HG03354 (cell line): ENCODE measurements at regions not wholly inside any gene's neighbourhood (a gene's known extent, or its start where the extent isn't known, plus 50 kb on each side); places are given as distances from the start of the nearest gene placed in this dataset.
"Not testable (repeated sequence)": the region's sequence is repeated elsewhere in the genome, so short reads cannot be mapped to it uniquely, and the experiment has no call there.

ENCODE experiments used
- ATAC-seq: cut with Tn5 transposase; IDR thresholded peaks from one replicate; pipeline ENCODE4 v1.9.1; 2021; ENCODE audit warnings: mild to moderate bottlenecking; ENCODE audit not compliant: unreplicated experiment, poor library complexity, severe bottlenecking

- ATAC-seq = no peak
Observed at GRCh38 chr13:81021284-81021840, 680.4 kb upstream of the SPRY2 start.

GRCh38 chr13:81020010-81020409, 679.1 kb upstream of the SPRY2 start:
- ATAC-seq = no peak

GRCh38 chr13:81018936-81019335, 678.0 kb upstream of the SPRY2 start:
- no peak for ATAC-seq

- ATAC-seq = peak; percentile 82
Observed at GRCh38 chr13:81017513-81018152, 676.7 kb upstream of the SPRY2 start.

GRCh38 chr13:81012031-81012430, 671.1 kb upstream of the SPRY2 start:
- ATAC-seq = no peak

- no peak for ATAC-seq
Observed at GRCh38 chr13:81001828-81002385, 661.0 kb upstream of the SPRY2 start.

GRCh38 chr13:80998603-80999002, 657.7 kb upstream of the SPRY2 start:
- not testable (repeated sequence) for ATAC-seq

- ATAC-seq = no peak
Observed at GRCh38 chr13:80989747-80990146, 648.8 kb upstream of the SPRY2 start.

GRCh38 chr13:80989241-80989640, 648.3 kb upstream of the SPRY2 start:
- no peak for ATAC-seq

GRCh38 chr13:80988391-80989151, 647.6 kb upstream of the SPRY2 start:
- ATAC-seq = no peak

- peak; percentile 95 for ATAC-seq
Observed at GRCh38 chr13:80979035-80979641, 638.2 kb upstream of the SPRY2 start.

GRCh38 chr13:80977168-80977567, 636.2 kb upstream of the SPRY2 start:
- no peak for ATAC-seq

- no peak for ATAC-seq
Observed at GRCh38 chr13:80975903-80976302, 635.0 kb upstream of the SPRY2 start.

GRCh38 chr13:80973721-80974120, 632.8 kb upstream of the SPRY2 start:
- ATAC-seq = no peak

- no peak for ATAC-seq
Observed at GRCh38 chr13:80972857-80973478, 632.0 kb upstream of the SPRY2 start.

GRCh38 chr13:80965097-80965496, 624.2 kb upstream of the SPRY2 start:
- ATAC-seq = no peak

GRCh38 chr13:80962855-80963254, 621.9 kb upstream of the SPRY2 start:
- no peak for ATAC-seq

- no peak for ATAC-seq
Observed at GRCh38 chr13:80962173-80962572, 621.2 kb upstream of the SPRY2 start.

- ATAC-seq = no peak
Observed at GRCh38 chr13:80957019-80957655, 616.2 kb upstream of the SPRY2 start.

- no peak for ATAC-seq
Observed at GRCh38 chr13:80955501-80955900, 614.6 kb upstream of the SPRY2 start.
